Osteoblast (primary cell): ENCODE measurements at regions not wholly inside any gene's neighbourhood (a gene's known extent, or its start where the extent isn't known, plus 50 kb on each side); places are given as distances from the start of the nearest gene placed in this dataset.

Experiments used
- DNase-seq: peaks from one replicate; pipeline ENCODE4 v3.0.0; 2011; ENCODE audit warnings: low spot score, mixed read lengths; ENCODE audit not compliant: insufficient read length; ENCODE audit errors: missing footprints
- H2AFZ ChIP-seq: 2 replicates; pipeline ENCODE4 v1.6.0; 2011; ENCODE audit warnings: mild to moderate bottlenecking, low read length
- H3K27ac ChIP-seq: 2 replicates; pipeline ENCODE4 v1.5.1; 2011; ENCODE audit warnings: mild to moderate bottlenecking, low read depth, low read length, moderate library complexity
- H3K27me3 ChIP-seq: 2 replicates; pipeline ENCODE4 v1.6.0; 2012; ENCODE audit warnings: mild to moderate bottlenecking, control low read depth, inconsistent platforms, low read length, moderate library complexity; ENCODE audit not compliant: insufficient read depth
- H3K36me3 ChIP-seq: 2 replicates; pipeline ENCODE4 v1.5.1; 2011; ENCODE audit warnings: mild to moderate bottlenecking, low read length, control low read depth, moderate library complexity; ENCODE audit not compliant: insufficient read depth
- H3K4me1 ChIP-seq: 2 replicates; pipeline ENCODE4 v1.5.1; 2011; ENCODE audit warnings: mild to moderate bottlenecking, low read length, control low read depth, moderate library complexity; ENCODE audit not compliant: insufficient read depth
- H3K4me2 ChIP-seq: 2 replicates; pipeline ENCODE4 v1.6.0; 2011; ENCODE audit warnings: mild to moderate bottlenecking, low read length; ENCODE audit not compliant: insufficient read depth
- H3K4me3 ChIP-seq: fragments of 200-600 bp; sonication (generic); 3 replicates; pipeline ENCODE4 v1.5.1; 2012; ENCODE audit warnings: mild to moderate bottlenecking, low read length, inconsistent platforms; ENCODE audit not compliant: insufficient read depth
- H3K79me2 ChIP-seq: 2 replicates; pipeline ENCODE4 v1.6.0; 2012; ENCODE audit warnings: mild to moderate bottlenecking, low read length, control low read depth, inconsistent platforms; ENCODE audit not compliant: insufficient read depth
- H3K9me3 ChIP-seq: 2 replicates; pipeline ENCODE4 v1.5.1; 2011; ENCODE audit warnings: low read depth, low read length, control low read depth
- H4K20me1 ChIP-seq: 2 replicates; pipeline ENCODE4 v1.6.0; 2012; ENCODE audit warnings: mild to moderate bottlenecking, low read length, control low read depth; ENCODE audit not compliant: insufficient read depth
- CTCF ChIP-seq: IDR thresholded peaks from 2 replicates; pipeline ENCODE4 v1.5.1; 2011; ENCODE audit warnings: mild to moderate bottlenecking, low read depth, low read length, moderate library complexity; ENCODE audit errors: extremely low read depth

DNA sequence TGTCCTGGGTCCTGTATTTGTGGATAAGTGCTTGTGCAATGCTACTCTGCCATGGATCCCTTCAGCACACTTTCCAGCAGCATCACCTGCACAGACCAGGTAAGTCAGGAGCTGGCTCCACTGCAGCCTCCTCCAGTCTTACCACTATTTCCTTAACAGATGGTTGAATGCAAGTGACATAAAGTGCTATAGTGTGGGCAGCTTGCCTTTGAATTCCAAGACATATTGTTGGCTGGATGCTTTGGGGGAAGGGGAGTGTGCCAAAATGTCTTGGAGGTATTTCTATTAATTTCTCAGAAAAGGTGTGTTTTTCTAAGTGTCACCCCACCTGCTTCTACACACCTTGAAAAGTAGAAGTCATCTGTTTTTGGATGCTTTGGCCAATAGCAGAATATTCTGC is 352.2 kb upstream of the SUCLG2 start:
- Histone ChIP-seq H2AFZ (no peak overlapping the region), H3K36me3 (no peaks in the 10 kb centered on the region), H3K4me2 (no peak overlapping the region), H4K20me1 (no peaks in the 10 kb centered on the region), H3K27me3 (no peaks in the 10 kb centered on the region), H3K9me3 (no peaks in the 10 kb centered on the region), H3K4me1 (no peaks in the 10 kb centered on the region), H3K27ac (no peak overlapping the region), H3K4me3 (no peak overlapping the region), H3K79me2 (no peaks in the 10 kb centered on the region)
- no peak for DNase-seq
- TF ChIP-seq CTCF, result no peak

- H3K9me3 ChIP-seq, result no peaks in the 10 kb centered on the region
- no peaks in the 10 kb centered on the region for H3K79me2 ChIP-seq
- no peaks in the 10 kb centered on the region for H4K20me1 ChIP-seq
- no peak overlapping the region for H3K4me3 ChIP-seq
- H3K27me3 ChIP-seq, result no peaks in the 10 kb centered on the region
- H3K4me1 ChIP-seq, result no peaks in the 10 kb centered on the region
- no peak overlapping the region for H3K27ac ChIP-seq
- no peak for TF ChIP-seq CTCF
- no peak overlapping the region for H2AFZ ChIP-seq
- H3K4me2 ChIP-seq, result no peak overlapping the region
- no peaks in the 10 kb centered on the region for H3K36me3 ChIP-seq
- no peak for DNase-seq
Measured at GRCh38 chr3:68004091-68004490, 349.7 kb upstream of the SUCLG2 start.

DNA sequence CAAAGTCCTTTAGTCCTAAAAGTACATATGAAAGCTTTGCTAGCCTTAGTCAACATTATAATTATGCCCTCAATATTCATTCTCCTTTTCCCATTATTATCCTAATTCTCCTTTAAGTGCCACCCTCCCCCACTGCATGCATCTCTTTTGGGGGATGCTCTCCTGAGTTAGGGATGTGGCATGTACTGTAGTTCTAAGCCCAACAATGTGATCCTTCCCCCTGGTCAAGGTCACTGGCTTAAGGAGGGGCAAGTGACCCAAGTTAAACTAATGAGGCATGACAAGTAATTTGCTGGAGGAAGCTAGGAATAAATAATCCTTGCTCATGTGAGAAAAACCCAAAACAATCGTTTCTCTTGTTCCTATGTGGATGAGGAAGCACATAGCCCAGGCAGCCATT is 343.9 kb upstream of the SUCLG2 start:
- Histone ChIP-seq H3K4me3 (no peak overlapping the region), H3K36me3 (no peaks in the 10 kb centered on the region), H2AFZ (no peak overlapping the region), H3K27ac (no peak overlapping the region), H3K9me3 (peaks cover 2% of the 10 kb centered on the region), H3K79me2 (no peaks in the 10 kb centered on the region), H4K20me1 (no peaks in the 10 kb centered on the region), H3K27me3 (no peaks in the 10 kb centered on the region), H3K4me2 (no peak overlapping the region), H3K4me1 (no peaks in the 10 kb centered on the region)
- no peak for DNase-seq
- no peak for TF ChIP-seq CTCF

DNA sequence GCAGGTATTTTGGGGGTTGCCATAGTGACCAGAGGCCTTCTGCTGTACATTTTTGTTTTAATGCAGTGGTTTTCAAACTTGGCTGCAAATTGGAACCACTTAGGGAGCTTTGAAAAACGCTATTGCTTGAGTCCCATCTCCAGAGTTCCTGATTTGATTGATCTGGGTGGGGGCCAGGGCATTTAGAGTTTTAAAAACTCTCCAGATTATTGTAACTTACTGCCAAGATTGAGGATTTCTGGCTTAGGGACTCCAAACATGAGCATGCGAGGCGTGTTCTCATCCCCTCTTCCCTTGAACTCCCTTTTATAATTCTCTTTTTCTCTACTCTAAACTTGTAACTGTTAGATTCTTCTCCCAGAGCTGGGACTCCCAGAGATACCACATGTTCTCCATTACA is 340.8 kb upstream of the SUCLG2 start:
- Histone ChIP-seq H3K36me3 (no peaks in the 10 kb centered on the region), H4K20me1 (no peaks in the 10 kb centered on the region), H3K4me1 (no peaks in the 10 kb centered on the region), H3K9me3 (peaks cover 2% of the 10 kb centered on the region), H3K4me3 (no peak overlapping the region), H2AFZ (no peak overlapping the region), H3K27ac (no peak overlapping the region), H3K4me2 (no peak overlapping the region), H3K79me2 (no peaks in the 10 kb centered on the region), H3K27me3 (no peaks in the 10 kb centered on the region)
- no peak for DNase-seq
- TF ChIP-seq CTCF, result no peak
